ENCODE measurements at regions not wholly inside any gene's neighbourhood (a gene's known extent, or its start where the extent isn't known, plus 50 kb on each side); places are given as distances from the start of the nearest gene placed in this dataset.

GRCh38 chr10:29217292-29217738 is 71.6 kb upstream of the LYZL1 start:
- no peak for TF ChIP-seq CTCF (IDR thresholded peaks at IDR 0.05; ENCODE audit: low read depth, low read length, poor library complexity, severe bottlenecking)
- TF ChIP-seq EZH2phosphoT487 (IDR thresholded peaks at IDR 0.05; ENCODE audit: borderline replicate concordance, low read length): no peak

Data from DOHH2 (cell line).